HG02763 (cell line): ENCODE measurements at regions not wholly inside any gene's neighbourhood (a gene's known extent, or its start where the extent isn't known, plus 50 kb on each side); places are given as distances from the start of the nearest gene placed in this dataset.

Experiments used
- ATAC-seq: cut with Tn5 transposase; IDR thresholded peaks from one replicate; pipeline ENCODE4 v1.9.1; 2021; ENCODE audit warnings: mild to moderate bottlenecking, moderate library complexity; ENCODE audit not compliant: unreplicated experiment

- ATAC-seq = no peak
Observed at GRCh38 chr9:118836891-118837290, 532.3 kb downstream of the BRINP1 start.

GRCh38 chr9:118871531-118871930 is 497.7 kb downstream of the BRINP1 start:
- no peak for ATAC-seq

GRCh38 chr9:118882684-118883083 is 486.6 kb downstream of the BRINP1 start:
- ATAC-seq = no peak

- no peak for ATAC-seq
Observed at GRCh38 chr9:118883411-118883810, 485.8 kb downstream of the BRINP1 start.

- no peak for ATAC-seq
Observed at GRCh38 chr9:118891213-118891612, 478.0 kb downstream of the BRINP1 start.

GRCh38 chr9:118896324-118897000 is 472.8 kb downstream of the BRINP1 start:
- ATAC-seq = no peak

- no peak for ATAC-seq
Observed at GRCh38 chr9:118918180-118918579, 451.1 kb downstream of the BRINP1 start.

GRCh38 chr9:118928722-118929121 is 440.5 kb downstream of the BRINP1 start:
- no peak for ATAC-seq

GRCh38 chr9:118929287-118929686 is 439.9 kb downstream of the BRINP1 start:
- no peak for ATAC-seq

- ATAC-seq = no peak
Observed at GRCh38 chr9:118931941-118932340, 437.3 kb downstream of the BRINP1 start.

GRCh38 chr9:118938581-118938980 is 430.7 kb downstream of the BRINP1 start:
- ATAC-seq = no peak

- ATAC-seq = no peak
Observed at GRCh38 chr9:118940473-118940872, 428.8 kb downstream of the BRINP1 start.

GRCh38 chr9:118946669-118947068 is 422.6 kb downstream of the BRINP1 start:
- no peak for ATAC-seq

GRCh38 chr9:118954857-118955256 is 414.4 kb downstream of the BRINP1 start:
- ATAC-seq = no peak

- no peak for ATAC-seq
Observed at GRCh38 chr9:118957585-118957984, 411.6 kb downstream of the BRINP1 start.

- no peak for ATAC-seq
Observed at GRCh38 chr9:118959366-118959765, 409.9 kb downstream of the BRINP1 start.

GRCh38 chr9:118961857-118962256 is 407.4 kb downstream of the BRINP1 start:
- no peak for ATAC-seq

GRCh38 chr9:118962426-118962825 is 406.8 kb downstream of the BRINP1 start:
- no peak for ATAC-seq

- ATAC-seq = no peak
Observed at GRCh38 chr9:118963674-118964073, 405.6 kb downstream of the BRINP1 start.

- no peak for ATAC-seq
Observed at GRCh38 chr9:118967901-118968300, 401.3 kb downstream of the BRINP1 start.

- ATAC-seq = no peak
Observed at GRCh38 chr9:118975736-118976135, 393.5 kb downstream of the BRINP1 start.

GRCh38 chr9:118976160-118976559 is 393.1 kb downstream of the BRINP1 start:
- ATAC-seq = no peak

- ATAC-seq = no peak
Observed at GRCh38 chr9:118984607-118985006, 384.6 kb downstream of the BRINP1 start.
